ENCODE measurements at regions not wholly inside any gene's neighbourhood (a gene's known extent, or its start where the extent isn't known, plus 50 kb on each side); places are given as distances from the start of the nearest gene placed in this dataset.

DNA sequence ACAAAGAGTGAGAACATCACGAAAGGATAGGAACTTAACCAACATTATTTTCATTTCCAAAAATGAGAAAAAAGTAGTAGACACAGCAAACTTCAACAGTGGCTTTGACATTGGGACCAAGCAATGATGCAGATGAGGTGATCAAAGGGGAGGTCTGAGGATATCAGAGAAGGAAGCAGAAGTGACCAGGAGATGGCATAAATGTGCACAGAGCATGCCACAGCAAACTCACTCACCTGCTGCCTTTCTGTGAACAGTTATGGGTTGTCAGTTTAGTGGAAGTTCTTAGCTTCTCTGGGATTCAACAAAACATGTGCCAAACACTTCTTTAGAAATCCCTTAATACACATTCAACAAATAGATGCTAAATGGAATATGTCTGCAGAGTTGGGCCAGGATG, 290.1 kb downstream of the PLPP3 start:
- no peak for TF ChIP-seq POLR2AphosphoS5 (IDR thresholded peaks at IDR 0.05; ENCODE audit: low read depth)
- TF ChIP-seq REST (IDR thresholded peaks at IDR 0.05; ENCODE audit: insufficient replicate concordance, low read depth), result no peak
- TF ChIP-seq SPI1 (IDR thresholded peaks at IDR 0.05; ENCODE audit: borderline replicate concordance, low read depth), result no peak
- TF ChIP-seq, protein P1, sequence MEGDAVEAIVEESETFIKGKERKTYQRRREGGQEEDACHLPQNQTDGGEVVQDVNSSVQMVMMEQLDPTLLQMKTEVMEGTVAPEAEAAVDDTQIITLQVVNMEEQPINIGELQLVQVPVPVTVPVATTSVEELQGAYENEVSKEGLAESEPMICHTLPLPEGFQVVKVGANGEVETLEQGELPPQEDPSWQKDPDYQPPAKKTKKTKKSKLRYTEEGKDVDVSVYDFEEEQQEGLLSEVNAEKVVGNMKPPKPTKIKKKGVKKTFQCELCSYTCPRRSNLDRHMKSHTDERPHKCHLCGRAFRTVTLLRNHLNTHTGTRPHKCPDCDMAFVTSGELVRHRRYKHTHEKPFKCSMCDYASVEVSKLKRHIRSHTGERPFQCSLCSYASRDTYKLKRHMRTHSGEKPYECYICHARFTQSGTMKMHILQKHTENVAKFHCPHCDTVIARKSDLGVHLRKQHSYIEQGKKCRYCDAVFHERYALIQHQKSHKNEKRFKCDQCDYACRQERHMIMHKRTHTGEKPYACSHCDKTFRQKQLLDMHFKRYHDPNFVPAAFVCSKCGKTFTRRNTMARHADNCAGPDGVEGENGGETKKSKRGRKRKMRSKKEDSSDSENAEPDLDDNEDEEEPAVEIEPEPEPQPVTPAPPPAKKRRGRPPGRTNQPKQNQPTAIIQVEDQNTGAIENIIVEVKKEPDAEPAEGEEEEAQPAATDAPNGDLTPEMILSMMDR (IDR thresholded peaks at IDR 0.05; ENCODE audit: insufficient read depth, low read length), result no peak
- TF ChIP-seq GABPA (IDR thresholded peaks at IDR 0.05; ENCODE audit: low read depth), result no peak
- DNase-seq (ENCODE audit: low read depth in 1 of 2, low spot score in 1 of 2), result no peak
- no peak overlapping the region for H3K4me3 ChIP-seq (replicated peaks; ENCODE audit: insufficient read depth, low read length)
- H3K27ac ChIP-seq (replicated peaks), result no peak overlapping the region
- H3K27me3 ChIP-seq (ENCODE audit: insufficient read depth, poor library complexity, severe bottlenecking), result no peaks in the 10 kb centered on the region

DNA sequence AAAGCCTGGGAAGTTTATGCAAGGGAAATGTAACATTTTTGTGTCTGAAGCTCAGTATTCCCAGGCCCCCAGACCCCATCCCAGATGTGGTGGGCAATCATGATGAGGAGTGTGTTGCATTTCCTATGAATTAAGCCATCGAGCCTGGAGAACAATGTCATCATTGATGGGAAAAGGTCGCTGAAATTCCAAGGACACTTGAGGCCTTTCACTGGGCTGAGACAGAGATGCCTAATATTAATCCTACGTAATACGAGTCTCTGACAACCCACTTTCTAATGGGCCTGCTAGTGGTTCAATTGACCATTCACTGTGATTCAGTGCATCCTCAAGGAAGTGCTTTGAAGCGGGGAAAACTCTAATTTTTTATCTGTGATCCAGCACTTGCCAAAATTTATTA, 291.6 kb downstream of the PLPP3 start:
- Histone ChIP-seq H3K4me3 (replicated peaks; ENCODE audit: insufficient read depth, low read length) (no peak overlapping the region), H3K27ac (replicated peaks) (no peak overlapping the region), H3K27me3 (ENCODE audit: insufficient read depth, poor library complexity, severe bottlenecking) (no peaks in the 10 kb centered on the region)
- TF ChIP-seq POLR2AphosphoS5 (IDR thresholded peaks at IDR 0.05; ENCODE audit: low read depth), result no peak
- no peak for TF ChIP-seq REST (IDR thresholded peaks at IDR 0.05; ENCODE audit: insufficient replicate concordance, low read depth)
- no peak for TF ChIP-seq SPI1 (IDR thresholded peaks at IDR 0.05; ENCODE audit: borderline replicate concordance, low read depth)
- TF ChIP-seq GABPA (IDR thresholded peaks at IDR 0.05; ENCODE audit: low read depth), result no peak
- TF ChIP-seq, protein P1 (IDR thresholded peaks at IDR 0.05; ENCODE audit: insufficient read depth, low read length), result no peak
- DNase-seq (ENCODE audit: low read depth in 1 of 2, low spot score in 1 of 2), result no peak

- H3K4me3 ChIP-seq (replicated peaks; ENCODE audit: insufficient read depth, low read length), result no peak overlapping the region
- no peaks in the 10 kb centered on the region for H3K27me3 ChIP-seq (ENCODE audit: insufficient read depth, poor library complexity, severe bottlenecking)
- TF ChIP-seq POLR2AphosphoS5 (IDR thresholded peaks at IDR 0.05; ENCODE audit: low read depth) (no peak), GABPA (IDR thresholded peaks at IDR 0.05; ENCODE audit: low read depth) (no peak), SPI1 (IDR thresholded peaks at IDR 0.05; ENCODE audit: borderline replicate concordance, low read depth) (no peak)
- TF ChIP-seq, protein P1 (IDR thresholded peaks at IDR 0.05; ENCODE audit: insufficient read depth, low read length), result no peak
- H3K27ac ChIP-seq (replicated peaks), result no peak overlapping the region
- no peak for DNase-seq (ENCODE audit: low read depth in 1 of 2, low spot score in 1 of 2)
These were observed 292.4 kb downstream of the PLPP3 start for GRCh38 chr1:56286956-56287355.

GRCh38 chr1:56286506-56286905, 292.9 kb downstream of the PLPP3 start:
- no peaks in the 10 kb centered on the region for H3K27me3 ChIP-seq (ENCODE audit: insufficient read depth, poor library complexity, severe bottlenecking)
- DNase-seq (ENCODE audit: low read depth in 1 of 2, low spot score in 1 of 2), result no peak
- no peak overlapping the region for H3K4me3 ChIP-seq (replicated peaks; ENCODE audit: insufficient read depth, low read length)
- no peak for TF ChIP-seq REST (IDR thresholded peaks at IDR 0.05; ENCODE audit: insufficient replicate concordance, low read depth)
- no peak for TF ChIP-seq SPI1 (IDR thresholded peaks at IDR 0.05; ENCODE audit: borderline replicate concordance, low read depth)
- TF ChIP-seq, protein P1 (IDR thresholded peaks at IDR 0.05; ENCODE audit: insufficient read depth, low read length), result no peak
- no peak for TF ChIP-seq POLR2AphosphoS5 (IDR thresholded peaks at IDR 0.05; ENCODE audit: low read depth)
- TF ChIP-seq GABPA (IDR thresholded peaks at IDR 0.05; ENCODE audit: low read depth), result no peak
- H3K27ac ChIP-seq (replicated peaks), result no peak overlapping the region
